Muscle of back (tissue), 3 donors: ENCODE measurements at regions not wholly inside any gene's neighbourhood (a gene's known extent, or its start where the extent isn't known, plus 50 kb on each side); places are given as distances from the start of the nearest gene placed in this dataset.
"Not testable (repeated sequence)": the region's sequence is repeated elsewhere in the genome, so short reads cannot be mapped to it uniquely, and the experiment has no call there.

Experiments used
- DNase-seq, 3 donors: peaks; one replicate each; pipeline versions ENCODE4 v3.0.0 to v3.0.0-alpha.2; 2013

GRCh38 chr10:3659203-3659917 is 125.6 kb downstream of the KLF6 start:
- no peak for DNase-seq

GRCh38 chr10:3658766-3659165 is 126.2 kb downstream of the KLF6 start:
- no peak for DNase-seq

- no peak for DNase-seq
Observed at GRCh38 chr10:3656214-3656613, 128.8 kb downstream of the KLF6 start.

- no peak for DNase-seq
Observed at GRCh38 chr10:3655528-3655927, 129.5 kb downstream of the KLF6 start.

GRCh38 chr10:3654980-3655379 is 130.0 kb downstream of the KLF6 start:
- DNase-seq, result no peak

- no peak for DNase-seq
Observed at GRCh38 chr10:3654496-3654895, 130.5 kb downstream of the KLF6 start.

- DNase-seq, result not testable (repeated sequence)
Observed at GRCh38 chr10:3653303-3653702, 131.7 kb downstream of the KLF6 start.

GRCh38 chr10:3652886-3653285 is 132.1 kb downstream of the KLF6 start:
- DNase-seq, result peak in 2 of 3 donors; percentile 52 to 65

GRCh38 chr10:3651969-3652653 is 132.9 kb downstream of the KLF6 start:
- DNase-seq, result no peak

- DNase-seq, result no peak
Observed at GRCh38 chr10:3648576-3648975, 136.4 kb downstream of the KLF6 start.

GRCh38 chr10:3648170-3648569 is 136.8 kb downstream of the KLF6 start:
- DNase-seq, result no peak

GRCh38 chr10:3647074-3647473 is 137.9 kb downstream of the KLF6 start:
- DNase-seq, result no peak

GRCh38 chr10:3645406-3645805 is 139.6 kb downstream of the KLF6 start:
- DNase-seq, result no peak

GRCh38 chr10:3640816-3641215 is 144.2 kb downstream of the KLF6 start:
- no peak for DNase-seq

- no peak for DNase-seq
Observed at GRCh38 chr10:3639546-3639945, 145.5 kb downstream of the KLF6 start.

- DNase-seq, result no peak
Observed at GRCh38 chr10:3636356-3637181, 148.4 kb downstream of the KLF6 start.

- DNase-seq, result no peak
Observed at GRCh38 chr10:3635697-3636096, 149.3 kb downstream of the KLF6 start.

GRCh38 chr10:3635211-3635671 is 149.8 kb downstream of the KLF6 start:
- DNase-seq, result no peak

- DNase-seq, result not testable (repeated sequence)
Observed at GRCh38 chr10:3634646-3635045, 150.4 kb downstream of the KLF6 start.

- no peak for DNase-seq
Observed at GRCh38 chr10:3631701-3632330, 153.2 kb downstream of the KLF6 start.

GRCh38 chr10:3631291-3631690 is 153.7 kb downstream of the KLF6 start:
- no peak for DNase-seq
